ENCODE measurements at regions not wholly inside any gene's neighbourhood (a gene's known extent, or its start where the extent isn't known, plus 50 kb on each side); places are given as distances from the start of the nearest gene placed in this dataset.

GRCh38 chr10:44567471-44567870 is 182.6 kb upstream of the CXCL12 start:
- TF ChIP-seq CTCF (conservative IDR thresholded peaks at IDR 0.05) (no peak), EZH2 (IDR thresholded peaks at IDR 0.05; ENCODE audit: low read depth) (no peak)

All from PC-9 (cell line).